ENCODE measurements at regions not wholly inside any gene's neighbourhood (a gene's known extent, or its start where the extent isn't known, plus 50 kb on each side); places are given as distances from the start of the nearest gene placed in this dataset.

DNA sequence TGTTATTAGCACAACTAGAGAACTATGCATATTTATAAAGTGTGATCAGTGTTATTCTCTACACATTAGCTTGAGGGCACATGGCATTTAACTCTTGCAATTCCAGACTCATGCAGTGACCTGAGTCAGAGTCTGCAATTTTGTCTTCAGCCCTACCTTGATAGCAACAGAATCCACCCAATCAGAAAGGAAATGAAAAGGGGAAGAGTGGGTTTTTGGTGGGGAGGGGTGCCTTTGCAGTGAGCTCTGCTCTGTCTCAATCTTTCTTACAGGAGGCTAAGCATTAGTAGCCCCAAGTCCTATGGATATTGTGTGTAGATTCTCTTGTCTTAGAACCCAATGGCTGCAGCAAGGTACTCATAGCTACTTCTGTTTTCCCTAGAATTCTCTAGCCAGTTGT is 489.2 kb downstream of the DHX35 start:
- TF ChIP-seq, protein P1, sequence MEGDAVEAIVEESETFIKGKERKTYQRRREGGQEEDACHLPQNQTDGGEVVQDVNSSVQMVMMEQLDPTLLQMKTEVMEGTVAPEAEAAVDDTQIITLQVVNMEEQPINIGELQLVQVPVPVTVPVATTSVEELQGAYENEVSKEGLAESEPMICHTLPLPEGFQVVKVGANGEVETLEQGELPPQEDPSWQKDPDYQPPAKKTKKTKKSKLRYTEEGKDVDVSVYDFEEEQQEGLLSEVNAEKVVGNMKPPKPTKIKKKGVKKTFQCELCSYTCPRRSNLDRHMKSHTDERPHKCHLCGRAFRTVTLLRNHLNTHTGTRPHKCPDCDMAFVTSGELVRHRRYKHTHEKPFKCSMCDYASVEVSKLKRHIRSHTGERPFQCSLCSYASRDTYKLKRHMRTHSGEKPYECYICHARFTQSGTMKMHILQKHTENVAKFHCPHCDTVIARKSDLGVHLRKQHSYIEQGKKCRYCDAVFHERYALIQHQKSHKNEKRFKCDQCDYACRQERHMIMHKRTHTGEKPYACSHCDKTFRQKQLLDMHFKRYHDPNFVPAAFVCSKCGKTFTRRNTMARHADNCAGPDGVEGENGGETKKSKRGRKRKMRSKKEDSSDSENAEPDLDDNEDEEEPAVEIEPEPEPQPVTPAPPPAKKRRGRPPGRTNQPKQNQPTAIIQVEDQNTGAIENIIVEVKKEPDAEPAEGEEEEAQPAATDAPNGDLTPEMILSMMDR (IDR thresholded peaks at IDR 0.05): no peak
- no peak for DNase-seq (ENCODE audit: low spot score)
- no peak for ATAC-seq (ENCODE audit: low FRiP score)

DNA sequence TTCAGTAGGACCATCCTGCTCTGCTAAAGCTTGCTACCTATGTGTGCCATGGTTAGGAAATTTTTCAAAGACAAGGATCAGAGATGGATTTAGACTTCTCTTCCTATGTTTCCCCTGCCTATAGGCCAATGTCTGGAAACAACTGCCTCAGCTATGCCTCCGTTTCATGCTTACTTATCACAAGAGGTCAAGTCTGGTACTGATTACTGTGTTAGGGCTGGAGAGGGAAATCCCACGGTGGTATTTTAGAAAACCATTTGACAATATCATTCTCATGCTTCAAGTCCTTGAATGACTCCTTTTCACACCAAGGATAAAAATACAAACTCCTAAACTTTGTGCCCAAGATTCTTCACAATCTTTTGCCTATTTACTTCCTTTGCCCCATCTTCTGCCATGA is 484.3 kb downstream of the DHX35 start:
- DNase-seq (ENCODE audit: low spot score) (no peak), ATAC-seq (ENCODE audit: low FRiP score) (no peak)
- TF ChIP-seq, protein P1 (IDR thresholded peaks at IDR 0.05): no peak

DNA sequence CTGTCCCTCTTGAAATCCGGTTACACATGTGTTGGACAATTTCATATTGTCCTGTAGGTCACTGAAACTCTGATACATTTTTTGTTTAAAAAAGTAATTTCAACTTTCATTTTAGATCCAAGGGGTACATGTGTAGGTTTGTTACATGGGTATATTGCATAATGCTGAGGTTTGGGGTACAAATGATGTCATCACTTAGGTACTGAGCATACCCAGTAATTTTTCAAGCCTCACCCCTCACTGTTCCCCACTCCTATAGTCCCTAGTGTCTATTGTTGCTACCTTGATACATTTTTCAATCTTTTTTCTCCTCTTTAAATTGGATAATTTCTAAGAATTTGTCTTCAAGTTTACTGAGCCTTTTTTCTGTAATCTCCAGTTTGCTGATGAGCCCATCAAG is 483.0 kb downstream of the DHX35 start:
- DNase-seq (ENCODE audit: low spot score) (no peak), ATAC-seq (ENCODE audit: low FRiP score) (no peak)

DNA sequence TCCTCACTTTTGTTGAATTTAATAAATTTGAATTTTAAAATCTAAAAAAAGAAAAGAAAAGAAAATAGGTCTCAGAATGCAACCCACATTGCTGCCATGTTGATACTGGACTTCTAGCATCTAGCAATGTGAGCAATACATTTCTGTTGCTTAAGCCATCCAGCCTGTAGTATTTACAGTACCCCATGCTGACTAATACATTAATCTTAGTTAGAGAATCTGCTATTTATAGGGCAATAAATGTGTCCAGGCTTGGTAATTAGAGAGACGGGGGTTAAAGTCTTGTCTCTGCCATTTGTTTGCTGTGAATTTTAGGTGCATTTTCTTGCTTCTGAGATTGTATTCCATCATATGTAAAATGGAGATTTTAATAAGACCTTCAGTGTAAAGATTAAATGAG is 471.3 kb downstream of the DHX35 start:
- DNase-seq (ENCODE audit: low spot score): no peak
- TF ChIP-seq, protein P1 (IDR thresholded peaks at IDR 0.05): no peak
- no peak for ATAC-seq (ENCODE audit: low FRiP score)

More for the DNA sequence above, 483.0 kb downstream of the DHX35 start:
- TF ChIP-seq, protein P1 (IDR thresholded peaks at IDR 0.05): no peak

DNA sequence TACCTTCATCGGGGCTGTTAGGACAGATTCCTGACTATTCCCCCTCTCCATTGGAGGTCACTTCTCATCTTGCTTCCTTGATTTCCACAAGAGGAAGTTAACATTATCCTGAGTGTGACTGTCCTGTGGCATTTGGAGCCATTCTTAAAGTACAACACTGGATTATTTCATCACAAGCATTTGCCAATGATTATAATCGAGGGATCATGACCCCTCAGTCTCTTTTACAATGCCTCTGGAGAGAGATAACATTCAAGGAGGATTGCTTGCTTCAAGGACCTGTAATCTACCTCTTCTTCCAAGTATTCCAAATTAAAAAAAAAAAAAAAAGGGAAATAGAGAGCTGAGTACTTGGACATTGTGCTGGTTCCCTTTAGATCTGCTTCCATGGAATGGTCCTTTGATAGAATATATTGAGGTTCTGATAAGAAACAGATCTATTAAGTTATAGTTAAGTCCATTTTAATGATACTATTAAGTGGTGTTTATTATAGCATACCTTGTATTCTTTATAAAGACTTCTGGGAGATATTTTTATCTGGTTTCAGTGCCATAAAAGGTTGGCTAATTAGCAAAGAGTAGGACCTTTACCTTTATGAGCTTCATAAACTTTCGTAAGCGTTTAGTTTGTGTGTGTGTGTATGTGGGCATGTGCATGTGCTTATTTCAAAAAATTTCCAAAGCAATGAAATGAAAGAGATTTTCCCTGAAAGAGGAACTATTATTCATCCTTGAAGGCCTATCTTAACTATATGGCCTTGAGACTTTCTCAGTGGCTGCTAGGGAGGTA is 469.1 kb downstream of the DHX35 start:
- ATAC-seq (ENCODE audit: low FRiP score) (no peak), DNase-seq (ENCODE audit: low spot score) (no peak)
- TF ChIP-seq, protein P1 (IDR thresholded peaks at IDR 0.05): no peak

DNA sequence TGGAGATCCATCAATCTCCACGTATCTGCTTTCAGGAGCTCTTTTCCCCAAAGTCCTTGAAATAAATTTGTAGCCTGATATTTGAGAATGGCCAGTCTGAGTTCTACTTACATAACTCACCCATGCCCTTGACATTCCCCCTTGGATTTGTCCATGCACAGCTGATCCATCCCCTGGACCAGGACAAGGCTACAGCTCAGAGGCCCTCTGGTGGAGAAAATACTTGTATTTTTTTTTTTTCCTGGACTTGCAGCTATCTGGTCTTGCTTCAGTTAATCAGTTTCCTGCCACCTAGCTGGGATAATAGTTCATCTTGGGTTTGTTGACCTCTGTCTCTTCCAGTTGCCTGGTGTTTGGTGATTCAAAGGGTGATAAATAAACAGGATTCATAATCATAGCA is 467.6 kb downstream of the DHX35 start:
- no peak for DNase-seq (ENCODE audit: low spot score)
- no peak for ATAC-seq (ENCODE audit: low FRiP score)
- TF ChIP-seq, protein P1 (IDR thresholded peaks at IDR 0.05): no peak

Data from omental fat pad (tissue), 3 donors.